ENCODE measurements at regions not wholly inside any gene's neighbourhood (a gene's known extent, or its start where the extent isn't known, plus 50 kb on each side); places are given as distances from the start of the nearest gene placed in this dataset.

DNA sequence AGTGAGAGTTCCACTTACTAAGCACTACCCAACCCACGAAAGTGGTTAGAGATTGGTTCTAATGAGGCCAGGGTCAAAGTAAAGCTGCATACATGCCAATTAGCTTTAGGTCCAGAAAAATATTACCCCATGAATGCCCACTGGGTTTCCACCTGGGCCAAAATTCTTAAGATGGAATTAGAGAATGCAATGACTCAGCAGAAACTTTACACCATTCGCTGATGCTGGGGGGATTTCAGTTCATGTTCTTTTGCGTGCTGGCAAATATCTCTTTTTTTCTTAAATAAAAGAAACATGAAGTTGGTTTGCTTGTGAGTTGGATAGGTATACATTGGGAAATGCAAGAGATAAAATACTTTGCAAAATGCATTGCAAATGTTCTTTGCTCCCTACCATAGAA, 715.3 kb upstream of the MIR17HG start:
- no peak for TF ChIP-seq CTCF (IDR thresholded peaks at IDR 0.05)
- TF ChIP-seq POLR2A (IDR thresholded peaks at IDR 0.05) = no peak

All from ovary (tissue), 3 donors.